ENCODE measurements at regions not wholly inside any gene's neighbourhood (a gene's known extent, or its start where the extent isn't known, plus 50 kb on each side); places are given as distances from the start of the nearest gene placed in this dataset.

DNA sequence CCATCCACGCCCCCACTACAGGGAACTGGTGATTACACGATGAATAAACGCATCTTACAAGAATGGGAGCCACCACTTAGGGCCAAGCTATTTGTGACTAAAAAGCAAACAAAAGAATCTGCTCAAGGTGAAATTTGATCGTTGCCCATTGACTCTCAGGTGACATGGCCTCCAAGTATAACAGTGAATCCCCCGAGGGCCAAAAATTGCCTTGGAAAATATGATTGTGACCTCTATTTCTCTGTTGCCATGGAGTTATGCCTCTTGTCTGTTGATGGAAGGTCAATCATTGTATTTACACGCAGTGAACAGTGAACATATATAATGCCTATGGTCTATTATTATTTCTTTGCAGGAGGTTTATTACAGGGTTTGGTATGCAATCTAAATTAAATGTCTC lies 282.3 kb downstream of the KLF6 start:
- TF ChIP-seq GATA2 (IDR thresholded peaks at IDR 0.05; ENCODE audit: low read depth, low read length), result no peak
- TF ChIP-seq GATA3 (IDR thresholded peaks at IDR 0.05; ENCODE audit: low read depth, low read length), result no peak

All from SH-SY5Y (cell line).